ENCODE measurements at regions not wholly inside any gene's neighbourhood (a gene's known extent, or its start where the extent isn't known, plus 50 kb on each side); places are given as distances from the start of the nearest gene placed in this dataset.
"Not testable (repeated sequence)": the region's sequence is repeated elsewhere in the genome, so short reads cannot be mapped to it uniquely, and the experiment has no call there.

- Histone ChIP-seq H3K36me3 (ENCODE audit: control insufficient read depth, insufficient read depth, low read length) (no peaks in the 10 kb centered on the region), H3K4me3 (ENCODE audit: low read depth, low read length) (no peak overlapping the region), H3K27me3 (ENCODE audit: control insufficient read depth, insufficient read depth, low read length) (peaks cover 3% of the 10 kb centered on the region)
- CTCF ChIA-PET = no interaction called here
- no peak for TF ChIP-seq CTCF (IDR thresholded peaks at IDR 0.05; ENCODE audit: insufficient read depth, low read depth, low read length)
- POLR2A ChIA-PET = no interaction called here
- DNase-seq (ENCODE audit: low read depth) = peak; percentile 9
These were observed 336.9 kb downstream of the BMP4 start for GRCh38 chr14:53619691-53620231.

- H3K27me3 ChIP-seq (ENCODE audit: control insufficient read depth, insufficient read depth, low read length); POLR2A ChIA-PET; CTCF ChIA-PET; H3K4me3 ChIP-seq (ENCODE audit: low read depth, low read length); H3K36me3 ChIP-seq (ENCODE audit: control insufficient read depth, insufficient read depth, low read length); DNase-seq (ENCODE audit: low read depth): not testable (repeated sequence)
These were observed 340.1 kb downstream of the BMP4 start for GRCh38 chr14:53616536-53616935.

- POLR2A ChIA-PET = no interaction called here
- TF ChIP-seq CTCF (IDR thresholded peaks at IDR 0.05; ENCODE audit: insufficient read depth, low read depth, low read length) = no peak
- CTCF ChIA-PET = no interaction called here
- H3K4me3 ChIP-seq (ENCODE audit: low read depth, low read length) = no peak overlapping the region
- no peaks in the 10 kb centered on the region for H3K36me3 ChIP-seq (ENCODE audit: control insufficient read depth, insufficient read depth, low read length)
- DNase-seq (ENCODE audit: low read depth) = no peak
- H3K27me3 ChIP-seq (ENCODE audit: control insufficient read depth, insufficient read depth, low read length) = peaks cover 4% of the 10 kb centered on the region
These were observed 341.4 kb downstream of the BMP4 start for GRCh38 chr14:53615252-53615651.

- no peaks in the 10 kb centered on the region for H3K36me3 ChIP-seq (ENCODE audit: control insufficient read depth, insufficient read depth, low read length)
- no peak overlapping the region for H3K4me3 ChIP-seq (ENCODE audit: low read depth, low read length)
- TF ChIP-seq CTCF (IDR thresholded peaks at IDR 0.05; ENCODE audit: insufficient read depth, low read depth, low read length) = no peak
- no peak for DNase-seq (ENCODE audit: low read depth)
- peaks cover 4% of the 10 kb centered on the region for H3K27me3 ChIP-seq (ENCODE audit: control insufficient read depth, insufficient read depth, low read length)
- ChIA-PET CTCF (interaction anchor here (0.7 kb wide), 1 partner anchor 38 kb away, joined by 3 read pairs; no protein-coding TSS in a partner anchor), POLR2A (no interaction called here)
These were observed 343.0 kb downstream of the BMP4 start for GRCh38 chr14:53613404-53614253.

- CTCF ChIA-PET = no interaction called here
- Histone ChIP-seq H3K36me3 (ENCODE audit: control insufficient read depth, insufficient read depth, low read length) (no peaks in the 10 kb centered on the region), H3K27me3 (ENCODE audit: control insufficient read depth, insufficient read depth, low read length) (peaks cover 7% of the 10 kb centered on the region), H3K4me3 (ENCODE audit: low read depth, low read length) (no peak overlapping the region)
- TF ChIP-seq CTCF (IDR thresholded peaks at IDR 0.05; ENCODE audit: insufficient read depth, low read depth, low read length) = no peak
- POLR2A ChIA-PET = no interaction called here
- DNase-seq (ENCODE audit: low read depth) = no peak
These were observed 345.7 kb downstream of the BMP4 start for GRCh38 chr14:53610947-53611346.

All from BJ (cell line).